HUDEP-2 (cell line): ENCODE measurements at regions not wholly inside any gene's neighbourhood (a gene's known extent, or its start where the extent isn't known, plus 50 kb on each side); places are given as distances from the start of the nearest gene placed in this dataset.

Experiments
- DNase-seq, 76 experiments: peaks; one replicate each; lab custom pipeline; 2025; ENCODE audit not compliant: unreplicated experiment in 76 of 76; lab: John Stamatoyannopoulos, UW

DNA sequence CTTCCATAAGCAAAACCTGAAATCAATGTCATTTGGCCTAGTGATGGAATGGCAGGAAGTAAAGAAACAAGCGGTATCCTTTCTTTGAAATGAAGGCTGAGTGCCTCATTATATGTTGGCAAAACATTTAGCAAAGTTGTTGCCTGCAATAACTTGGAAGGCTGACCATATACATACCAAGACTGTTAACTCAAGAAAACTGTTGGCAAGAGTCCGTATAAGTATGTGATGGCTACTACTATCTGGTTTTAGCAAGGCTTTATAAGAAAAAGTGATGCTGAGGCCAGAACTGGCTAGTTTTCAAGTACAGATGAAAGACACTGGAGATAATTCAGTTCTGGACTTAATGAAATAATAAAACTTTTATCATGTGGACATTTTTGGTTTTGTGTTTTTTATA is 356.2 kb downstream of the ZNF521 start:
- no peak for DNase-seq

DNA sequence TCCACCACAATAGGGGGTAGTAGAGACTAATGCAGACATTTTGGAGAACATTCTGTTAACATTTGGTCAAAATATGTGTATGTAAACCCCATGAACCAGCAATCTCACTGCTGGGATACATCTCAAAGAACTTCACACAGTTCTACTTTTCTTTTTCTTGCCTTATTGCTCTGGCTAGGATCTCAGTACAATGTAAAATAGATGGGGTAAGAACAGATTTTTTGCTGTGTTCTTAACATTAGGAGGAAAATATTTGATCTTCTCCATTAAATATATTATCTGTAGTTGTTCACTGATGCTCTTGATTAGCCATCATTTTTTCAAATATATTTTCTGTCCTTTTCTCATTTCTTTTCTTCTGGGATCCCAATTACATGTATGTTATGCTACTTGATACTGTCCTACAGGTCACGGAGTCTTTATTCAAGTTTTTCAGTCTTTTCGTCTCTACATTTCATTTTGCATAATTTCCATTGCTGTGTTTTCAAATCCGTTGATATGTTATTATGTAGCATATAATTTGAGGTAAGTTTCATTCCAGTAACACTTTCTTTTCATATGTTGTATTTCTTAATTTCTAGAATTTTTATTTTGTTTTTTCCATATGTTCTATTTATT is 352.2 kb downstream of the ZNF521 start:
- DNase-seq = no peak

DNA sequence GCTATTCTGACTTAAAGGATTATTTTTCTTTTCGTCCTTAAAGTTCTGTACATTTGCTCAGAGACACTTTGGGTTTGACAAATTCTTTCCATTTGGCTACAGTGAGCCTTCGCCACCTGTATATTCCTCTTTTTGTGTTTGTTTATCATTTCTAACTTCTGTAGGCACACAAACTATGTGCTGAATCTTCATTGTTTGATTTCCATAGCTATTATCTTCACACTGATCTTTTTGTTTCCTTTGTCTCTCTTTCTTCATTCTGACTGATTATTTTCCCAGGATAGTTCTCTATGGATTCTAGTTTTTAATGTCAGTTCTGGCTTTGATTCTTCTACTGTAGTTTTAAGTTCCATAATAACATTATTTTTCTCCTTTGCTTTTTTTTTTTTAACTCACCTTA is 350.2 kb downstream of the ZNF521 start:
- DNase-seq = no peak

DNA sequence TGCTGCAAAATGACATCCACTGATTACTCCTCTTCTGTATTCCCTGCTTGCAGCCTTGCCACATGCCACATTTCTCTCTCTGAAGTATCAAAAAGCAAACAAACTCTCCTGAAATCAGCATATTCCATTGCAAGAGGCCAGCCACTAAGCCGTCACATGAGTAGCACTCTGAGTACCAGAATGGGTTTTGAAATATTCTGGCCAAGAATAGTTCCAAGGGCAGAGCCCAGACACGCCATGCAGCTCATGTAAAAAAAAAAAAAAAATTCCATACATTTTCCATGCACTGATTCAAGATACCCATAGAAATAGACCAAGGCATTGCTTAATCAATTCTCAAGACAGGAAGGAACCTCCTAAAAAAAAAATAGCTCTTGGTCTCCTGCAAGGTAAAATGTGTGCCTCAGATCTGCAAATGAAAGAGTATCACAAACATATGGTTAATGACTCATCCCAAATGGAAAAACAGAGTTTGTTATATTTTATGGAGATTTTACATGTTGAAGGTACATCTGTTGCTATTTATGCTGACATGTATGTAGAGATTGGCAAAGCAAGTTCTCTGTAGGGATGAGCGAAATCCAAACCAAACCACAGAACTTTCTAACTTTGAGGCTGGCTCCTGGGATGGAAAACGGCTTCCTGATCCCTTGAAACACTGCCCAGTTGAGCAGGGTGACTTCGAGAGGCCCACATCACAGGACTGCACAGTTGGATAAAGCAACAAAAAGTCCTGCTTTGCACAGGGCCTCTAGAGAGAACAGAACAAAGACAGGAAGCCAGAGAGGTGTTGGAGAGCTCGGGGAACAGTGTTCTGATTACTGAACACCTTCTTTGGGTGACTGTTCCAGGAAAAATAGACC is 346.2 kb downstream of the ZNF521 start:
- DNase-seq = no peak

DNA sequence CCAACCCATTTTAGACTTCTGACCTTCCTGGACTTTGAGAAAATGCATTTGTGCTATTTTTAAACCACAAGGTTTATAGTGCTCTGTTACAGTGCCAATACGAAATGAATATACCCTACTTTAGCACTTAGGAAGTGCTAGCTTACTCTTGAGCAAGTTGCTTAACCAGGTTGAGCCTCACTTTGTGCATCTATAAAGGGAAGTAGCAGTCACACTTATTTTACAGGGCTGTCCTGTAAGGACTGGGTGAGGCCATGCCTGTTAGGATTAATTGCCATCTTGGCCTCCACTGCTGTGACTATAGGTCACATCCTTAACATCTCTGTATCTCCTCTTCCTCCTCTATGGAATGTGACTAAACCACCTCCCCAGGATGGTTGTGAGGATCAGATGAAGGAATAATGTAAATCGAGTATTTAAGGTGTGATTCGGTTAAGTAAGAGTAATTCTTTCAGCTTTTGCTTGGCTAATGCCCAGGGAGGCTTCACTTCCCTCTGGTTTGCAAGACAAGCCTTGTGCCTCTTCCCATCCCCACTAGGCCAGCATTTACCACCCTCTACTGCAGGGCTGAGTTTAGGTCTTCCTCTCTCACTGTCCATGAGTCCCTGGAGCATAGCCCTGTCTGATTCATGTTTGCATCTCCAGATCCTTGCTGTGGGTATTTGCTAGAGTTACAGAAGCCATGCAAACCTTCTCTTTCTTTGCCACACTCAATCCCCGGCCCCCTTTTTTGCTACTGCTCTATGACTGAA is 341.2 kb downstream of the ZNF521 start:
- no peak for DNase-seq
